HCT116 (cell line): ENCODE measurements at regions not wholly inside any gene's neighbourhood (a gene's known extent, or its start where the extent isn't known, plus 50 kb on each side); places are given as distances from the start of the nearest gene placed in this dataset.

Experiments
- ATAC-seq: fragments of 200-7000 bp; cut with Tn5 transposase; 2 replicates; pipeline ENCODE4 v1.9.1; 2020; ENCODE audit warnings: mild to moderate bottlenecking, moderate library complexity
- BruUV-seq: library from RNA; stranded (reverse); fragments of 400-500 nt; replicated peaks from 2 replicates; lab custom pipeline; 2021; lab: Mats Ljungman, UMichigan
- CTCF ChIA-PET: fragments of 300-600 bp; sonication (Branson Sonifier 250); formaldehyde crosslinking; loops from one replicate; lab custom pipeline; 2021; ENCODE audit warnings: antibody characterized with exemption; lab: Charles Lee
- POLR2A ChIA-PET: fragments of 300-600, 350-600 bp; sonication (Branson Sonifier 250); formaldehyde crosslinking; loops from one replicate; lab custom pipeline; 2021; ENCODE audit warnings: antibody characterized with exemption; lab: Charles Lee
- RAD21 ChIA-PET, 2 experiments: fragments of 300-600 bp; sonication (Branson Sonifier 250); formaldehyde crosslinking; loops; one replicate each; lab custom pipeline; 2023; ENCODE audit warnings: low total read pairs in 2 of 2; ENCODE audit not compliant: uncharacterized antibody in 2 of 2, unreplicated experiment in 2 of 2, low non-redundant PET in 1 of 2; lab: Charles Lee
- DNase-seq: peaks from one replicate; pipeline ENCODE4 v3.0.0-alpha.2; 2010; ENCODE audit warnings: low read depth, low spot score
- H2AFZ ChIP-seq: fragments of 200-600 bp; shearing (Covaris generic), sonication (generic); 2 replicates; pipeline ENCODE4 v1.6.1; 2017; ENCODE audit warnings: low read depth, mixed run types, mixed read lengths, antibody characterized with exemption, low read length; ENCODE audit not compliant: poor library complexity, severe bottlenecking
- H3K27ac ChIP-seq: 2 replicates; pipeline ENCODE4 v1.5.1; 2012; ENCODE audit warnings: low read depth, low read length
- H3K27me3 ChIP-seq: fragments of 200-600 bp; sonication (generic); 2 replicates; pipeline ENCODE4 v1.6.1; 2016; ENCODE audit warnings: mixed run types, low read length, mixed read lengths; ENCODE audit not compliant: insufficient read depth
- H3K36me3 ChIP-seq, 2 experiments: fragments of 200-500 bp in 1 of 2; fragments of 200-600 bp in 1 of 2; sonication (Bioruptor generic) in 1 of 2; sonication (generic) in 1 of 2; 2 replicates each; pipeline versions ENCODE4 v1.5.1 to v1.6.1; 2014 to 2016; ENCODE audit warnings: low read length in 2 of 2, inconsistent platforms in 1 of 2, mixed read lengths in 1 of 2, mixed run types in 1 of 2; ENCODE audit not compliant: insufficient read depth in 2 of 2, control insufficient read depth in 1 of 2
- H3K4me1 ChIP-seq, 2 experiments: fragments of 200-600 bp in 1 of 2; sonication (generic) in 1 of 2; 2 replicates each; pipeline versions ENCODE4 v1.5.1 to v1.6.1; 2012 to 2017; ENCODE audit warnings: low read length in 2 of 2, inconsistent platforms in 1 of 2, mild to moderate bottlenecking in 1 of 2, mixed read lengths in 1 of 2, mixed run types in 1 of 2, moderate library complexity in 1 of 2; ENCODE audit not compliant: insufficient read depth in 2 of 2, control insufficient read depth in 1 of 2
- H3K4me2 ChIP-seq: fragments of 200-600 bp; sonication (generic); 2 replicates; pipeline ENCODE4 v1.6.1; 2017; ENCODE audit warnings: mixed run types, low read length, mixed read lengths
- H3K4me3 ChIP-seq, 2 experiments: fragments of 200-600 bp in 1 of 2; sonication (generic) in 1 of 2; replicated peaks in 1 of 2; 2 replicates each; pipeline ENCODE4 v1.5.1; 2011 to 2016; ENCODE audit warnings: low read length in 2 of 2, control low read depth in 1 of 2, low read depth in 1 of 2, mild to moderate bottlenecking in 1 of 2, mixed read lengths in 1 of 2, mixed run types in 1 of 2
- H3K79me2 ChIP-seq: fragments of 200-600 bp; sonication (generic); 2 replicates; pipeline ENCODE4 v1.6.1; 2017; ENCODE audit warnings: mild to moderate bottlenecking, mixed run types, low read length, moderate library complexity, mixed read lengths; ENCODE audit not compliant: insufficient read depth
- H3K9ac ChIP-seq: fragments of 200-600 bp; sonication (generic); 2 replicates; pipeline ENCODE4 v1.6.1; 2016; ENCODE audit warnings: low read length, mixed read lengths
- H3K9me2 ChIP-seq: fragments of 200-600 bp; sonication (generic), shearing (Covaris generic); 2 replicates; pipeline ENCODE4 v1.6.1; 2017; ENCODE audit warnings: mixed run types, mild to moderate bottlenecking, moderate library complexity; ENCODE audit not compliant: insufficient read depth
- H3K9me3 ChIP-seq, 2 experiments: fragments of 200-500 bp in 1 of 2; fragments of 200-600 bp in 1 of 2; sonication (Bioruptor generic) in 1 of 2; sonication (generic) in 1 of 2; 2 replicates each; pipeline ENCODE4 v1.6.1; 2014 to 2017; ENCODE audit warnings: low read length in 2 of 2, mixed read lengths in 2 of 2, inconsistent platforms in 1 of 2, low read depth in 1 of 2, mild to moderate bottlenecking in 1 of 2, mixed run types in 1 of 2, moderate library complexity in 1 of 2; ENCODE audit not compliant: control insufficient read depth in 1 of 2, insufficient read depth in 1 of 2
- H4K20me1 ChIP-seq: fragments of 200-600 bp; sonication (generic), shearing (Covaris generic); 2 replicates; pipeline ENCODE4 v1.6.1; 2017; ENCODE audit warnings: mixed run types, mild to moderate bottlenecking, moderate library complexity; ENCODE audit not compliant: insufficient read depth
- CBX3 ChIP-seq: IDR thresholded peaks from 2 replicates; pipeline ENCODE4 v1.6.1; 2012; ENCODE audit warnings: low read depth
- EGR1 ChIP-seq: IDR thresholded peaks from 2 replicates; pipeline ENCODE4 v1.6.1; 2012; ENCODE audit warnings: low read depth
- EZH2 ChIP-seq: fragments of 200-600 bp; sonication (generic); IDR thresholded peaks from 2 replicates; pipeline ENCODE4 v1.6.1; 2017; ENCODE audit warnings: antibody characterized with exemption, mixed run types
- EZH2phosphoT487 ChIP-seq: fragments of 200-600 bp; IDR thresholded peaks from 2 replicates; pipeline ENCODE4 v1.6.1; 2018; ENCODE audit warnings: antibody characterized with exemption, borderline replicate concordance
- FOSL1 ChIP-seq: IDR thresholded peaks from 2 replicates; pipeline ENCODE4 v1.6.1; 2012; ENCODE audit warnings: low read depth
- JUND ChIP-seq: IDR thresholded peaks from 2 replicates; pipeline ENCODE4 v1.6.1; 2012
- POLR2A ChIP-seq: IDR thresholded peaks from 2 replicates; pipeline ENCODE4 v1.7.0; 2011; ENCODE audit warnings: borderline replicate concordance; ENCODE audit not compliant: insufficient read depth, insufficient read length; ENCODE audit errors: extremely low read depth
- RAD21 ChIP-seq: IDR thresholded peaks from 2 replicates; pipeline ENCODE4 v1.6.1; 2012; ENCODE audit warnings: low read depth, mild to moderate bottlenecking
- REST ChIP-seq: IDR thresholded peaks from 2 replicates; pipeline ENCODE4 v1.6.1; 2012; ENCODE audit warnings: low read depth
- SP1 ChIP-seq: IDR thresholded peaks from 2 replicates; pipeline ENCODE4 v1.6.1; 2012; ENCODE audit warnings: low read depth
- SRF ChIP-seq: IDR thresholded peaks from 2 replicates; pipeline ENCODE4 v1.6.1; 2012; ENCODE audit warnings: low read depth
- TCF7L2 ChIP-seq: IDR thresholded peaks from 2 replicates; pipeline ENCODE4 v1.7.0; 2011; ENCODE audit warnings: borderline replicate concordance, inconsistent platforms; ENCODE audit not compliant: insufficient read depth, insufficient read length; ENCODE audit errors: extremely low read depth
- YY1 ChIP-seq: IDR thresholded peaks from 2 replicates; pipeline ENCODE4 v1.6.1; 2011; ENCODE audit warnings: low read length, low read depth, moderate library complexity, mild to moderate bottlenecking; ENCODE audit not compliant: insufficient replicate concordance; ENCODE audit errors: extremely low read depth
- ZFX ChIP-seq: fragments of 450-650 bp; IDR thresholded peaks from 2 replicates; pipeline ENCODE4 v1.6.1; 2017
- intact Hi-C: fragments of 100-400 bp; cut with micrococcal nuclease; formaldehyde crosslinking; loops from 2 replicates; pipeline ENCODE4 v1.10.0; 2022
- TF ChIP-seq, protein P1 (sequence below): IDR thresholded peaks from 2 replicates; pipeline ENCODE4 v1.6.1; 2012
- TF ChIP-seq, protein P2 (sequence below): IDR thresholded peaks from 2 replicates; pipeline ENCODE4 v1.6.1; 2012

- TF ChIP-seq, protein P1, sequence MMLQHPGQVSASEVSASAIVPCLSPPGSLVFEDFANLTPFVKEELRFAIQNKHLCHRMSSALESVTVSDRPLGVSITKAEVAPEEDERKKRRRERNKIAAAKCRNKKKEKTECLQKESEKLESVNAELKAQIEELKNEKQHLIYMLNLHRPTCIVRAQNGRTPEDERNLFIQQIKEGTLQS, result no peak
- TF ChIP-seq ZFX (no peak), EZH2 (no peak), EZH2phosphoT487 (no peak)
- TF ChIP-seq, protein P2, sequence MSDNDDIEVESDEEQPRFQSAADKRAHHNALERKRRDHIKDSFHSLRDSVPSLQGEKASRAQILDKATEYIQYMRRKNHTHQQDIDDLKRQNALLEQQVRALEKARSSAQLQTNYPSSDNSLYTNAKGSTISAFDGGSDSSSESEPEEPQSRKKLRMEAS, result no peak
These were observed 304.9 kb upstream of the PTGER4 start (continued) for GRCh38 chr5:40374853-40375252.

GRCh38 chr5:40368200-40368599 is 311.5 kb upstream of the PTGER4 start:
- no peak for DNase-seq
- Histone ChIP-seq H3K4me2 (no peak overlapping the region), H3K4me3 (no peak overlapping the region), H3K9ac (no peak overlapping the region), H3K27me3 (no peaks in the 10 kb centered on the region), H3K27ac (no peak overlapping the region), H3K36me3 (no peaks in the 10 kb centered on the region), H3K9me2 (no peaks in the 10 kb centered on the region), H4K20me1 (no peaks in the 10 kb centered on the region), H3K4me1 (no peaks in the 10 kb centered on the region), H3K9me3 (no peaks in the 10 kb centered on the region), H2AFZ (no peak overlapping the region), H3K79me2 (no peaks in the 10 kb centered on the region)
- no peak for ATAC-seq
- intact Hi-C loops, result no loop called here
- TF ChIP-seq, protein P1, result no peak
- RAD21 ChIA-PET, result no interaction called here
- CTCF ChIA-PET, result no interaction called here
- no TSS peak for BruUV-seq
- POLR2A ChIA-PET, result no interaction called here

- Histone ChIP-seq H3K9me3 (no peaks in the 10 kb centered on the region), H3K9ac (no peak overlapping the region), H3K9me2 (no peaks in the 10 kb centered on the region), H3K27me3 (no peaks in the 10 kb centered on the region), H3K4me1 (no peaks in the 10 kb centered on the region), H3K27ac (no peak overlapping the region), H3K36me3 (no peaks in the 10 kb centered on the region), H3K4me2 (no peak overlapping the region), H3K79me2 (no peaks in the 10 kb centered on the region), H4K20me1 (no peaks in the 10 kb centered on the region), H2AFZ (no peak overlapping the region), H3K4me3 (no peak overlapping the region)
- ChIA-PET POLR2A (no interaction called here), CTCF (no interaction called here), RAD21 (no interaction called here)
- no TSS peak for BruUV-seq
- intact Hi-C loops, result no loop called here
- ATAC-seq (no peak), DNase-seq (no peak)
- TF ChIP-seq CBX3, result no peak
- TF ChIP-seq SRF, result no peak
- TF ChIP-seq TCF7L2, result no peak
- no peak for TF ChIP-seq POLR2A
- TF ChIP-seq JUND, result no peak
- no peak for TF ChIP-seq REST
- TF ChIP-seq EZH2phosphoT487, result no peak
- TF ChIP-seq SP1, result no peak
- TF ChIP-seq YY1, result no peak
- no peak for TF ChIP-seq RAD21
- TF ChIP-seq FOSL1, result no peak
- no peak for TF ChIP-seq EGR1
These were observed 312.5 kb upstream of the PTGER4 start for GRCh38 chr5:40367255-40367654.
